Effector memory CD4-positive, alpha-beta T cell (primary cell): ENCODE measurements at regions not wholly inside any gene's neighbourhood (a gene's known extent, or its start where the extent isn't known, plus 50 kb on each side); places are given as distances from the start of the nearest gene placed in this dataset.

ENCODE experiments used
- DNase-seq, 3 donors: peaks; one replicate each; pipeline ENCODE4 v3.0.0-alpha.2; 2020
- H3K27ac ChIP-seq: 2 replicates; pipeline ENCODE4 v1.7.0; 2013; ENCODE audit warnings: mild to moderate bottlenecking, low read length, moderate library complexity; ENCODE audit not compliant: insufficient read depth, poor library complexity, severe bottlenecking
- H3K27me3 ChIP-seq: replicated peaks from 2 replicates; pipeline ENCODE4 v1.7.0; 2013; ENCODE audit warnings: mild to moderate bottlenecking, low read length; ENCODE audit not compliant: insufficient read depth, control insufficient read depth, poor library complexity, severe bottlenecking
- H3K36me3 ChIP-seq: 2 replicates; pipeline ENCODE4 v1.7.0; 2013; ENCODE audit warnings: mild to moderate bottlenecking, low read length, moderate library complexity; ENCODE audit not compliant: control insufficient read depth, insufficient read depth
- H3K4me1 ChIP-seq: 2 replicates; pipeline ENCODE4 v1.7.0; 2013; ENCODE audit warnings: low read length, mild to moderate bottlenecking; ENCODE audit not compliant: control insufficient read depth, insufficient read depth, poor library complexity, severe bottlenecking
- H3K4me3 ChIP-seq: 2 replicates; pipeline ENCODE4 v1.7.0; 2013; ENCODE audit warnings: low read length, low read depth, mild to moderate bottlenecking; ENCODE audit not compliant: insufficient read depth, poor library complexity, severe bottlenecking
- H3K9me3 ChIP-seq: 2 replicates; pipeline ENCODE4 v1.7.0; 2013; ENCODE audit warnings: mild to moderate bottlenecking, low read length, moderate library complexity; ENCODE audit not compliant: control insufficient read depth

DNA sequence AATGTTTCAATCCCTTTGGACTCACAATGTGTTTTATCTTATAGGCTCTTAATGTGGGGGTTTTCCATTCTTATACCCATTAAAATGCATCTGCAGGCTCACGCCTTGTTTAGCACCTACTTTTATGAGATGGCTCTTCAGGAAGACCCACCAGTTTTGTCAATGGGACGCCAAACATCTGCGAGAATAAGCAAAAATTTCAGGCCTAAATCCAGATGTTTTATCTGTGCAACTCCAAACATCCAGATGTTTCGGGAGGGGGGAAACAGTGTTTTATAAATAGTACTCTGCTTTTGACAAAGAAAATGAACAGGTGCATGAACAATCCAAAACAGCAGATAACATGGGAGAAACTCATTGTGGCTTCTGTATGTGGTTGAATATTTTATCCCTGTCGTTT, 342.8 kb downstream of the DHX15 start:
- Histone ChIP-seq H3K27ac (no peak overlapping the region), H3K4me3 (no peak overlapping the region), H3K4me1 (no peaks in the 10 kb centered on the region), H3K36me3 (no peaks in the 10 kb centered on the region), H3K27me3 (no peaks in the 10 kb centered on the region), H3K9me3 (no peaks in the 10 kb centered on the region)
- no peak for DNase-seq

DNA sequence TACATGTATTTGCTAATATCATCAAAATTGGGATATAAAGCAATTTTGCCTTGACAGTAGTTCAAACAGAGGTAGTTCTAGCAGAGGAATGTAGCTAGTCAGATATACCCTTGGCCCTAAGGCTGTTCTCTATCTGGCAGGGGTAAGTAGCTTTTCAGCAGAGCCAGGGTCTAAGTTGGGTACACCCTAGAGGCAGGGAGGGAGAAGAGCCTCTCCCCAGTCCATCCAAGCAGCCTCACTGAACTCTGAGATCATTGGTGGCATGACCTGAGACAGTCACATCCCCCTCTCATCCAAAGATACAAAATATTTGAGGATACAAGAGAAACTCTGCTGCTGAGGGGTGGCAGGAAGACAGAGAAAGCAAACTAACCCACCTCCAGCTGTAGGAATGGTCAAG, 343.7 kb downstream of the DHX15 start:
- no peaks in the 10 kb centered on the region for H3K36me3 ChIP-seq

DNA sequence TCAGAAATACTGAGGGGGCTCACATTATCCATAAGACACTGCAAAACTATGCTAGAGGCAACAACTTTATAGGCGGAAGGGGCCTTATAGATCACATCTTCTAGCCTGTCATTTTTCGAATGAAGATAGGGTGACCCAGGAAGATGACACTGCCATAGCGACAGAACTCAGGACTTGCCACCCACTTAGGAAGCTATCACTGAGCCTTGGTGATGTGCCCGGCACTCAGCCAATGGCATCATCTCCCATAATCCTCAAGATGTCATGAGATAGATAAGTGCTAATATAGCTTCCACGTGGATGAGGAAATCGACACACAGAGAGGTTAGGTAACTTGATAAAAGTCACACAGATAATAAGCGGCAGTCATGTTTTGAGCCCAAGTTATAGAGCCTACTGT, 346.6 kb downstream of the DHX15 start:
- no peak for DNase-seq
- H3K4me1 ChIP-seq, result no peaks in the 10 kb centered on the region
- H3K36me3 ChIP-seq, result no peaks in the 10 kb centered on the region
- no peak overlapping the region for H3K4me3 ChIP-seq
- no peaks in the 10 kb centered on the region for H3K9me3 ChIP-seq
- no peak overlapping the region for H3K27ac ChIP-seq
- no peaks in the 10 kb centered on the region for H3K27me3 ChIP-seq

More for the DNA sequence above, 343.7 kb downstream of the DHX15 start:
- Histone ChIP-seq H3K27ac (no peak overlapping the region), H3K4me3 (no peak overlapping the region), H3K27me3 (no peaks in the 10 kb centered on the region), H3K9me3 (no peaks in the 10 kb centered on the region), H3K4me1 (no peaks in the 10 kb centered on the region)
- DNase-seq, result no peak

DNA sequence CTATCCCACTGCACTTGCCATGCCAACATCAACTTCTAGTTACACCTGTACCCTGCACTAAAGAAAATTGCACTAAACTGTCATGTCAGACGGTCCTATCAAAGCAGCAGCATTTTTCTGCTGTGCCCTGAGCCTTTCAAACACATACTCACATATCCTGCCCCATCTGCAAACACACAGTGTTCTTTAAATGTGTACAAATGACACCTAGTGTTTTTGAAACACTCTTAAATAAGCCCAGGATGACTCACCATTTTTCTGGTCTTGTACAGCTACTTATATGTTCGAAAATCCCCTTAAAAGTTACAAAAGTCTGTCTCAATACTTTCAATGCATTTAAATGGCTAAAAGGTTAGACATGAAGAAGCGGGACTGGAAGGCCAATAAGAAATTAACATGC, 346.7 kb upstream of the PPARGC1A start:
- Histone ChIP-seq H3K27me3 (no peaks in the 10 kb centered on the region), H3K27ac (no peak overlapping the region), H3K36me3 (no peaks in the 10 kb centered on the region), H3K4me1 (no peaks in the 10 kb centered on the region), H3K9me3 (no peaks in the 10 kb centered on the region), H3K4me3 (no peak overlapping the region)
- no peak for DNase-seq

DNA sequence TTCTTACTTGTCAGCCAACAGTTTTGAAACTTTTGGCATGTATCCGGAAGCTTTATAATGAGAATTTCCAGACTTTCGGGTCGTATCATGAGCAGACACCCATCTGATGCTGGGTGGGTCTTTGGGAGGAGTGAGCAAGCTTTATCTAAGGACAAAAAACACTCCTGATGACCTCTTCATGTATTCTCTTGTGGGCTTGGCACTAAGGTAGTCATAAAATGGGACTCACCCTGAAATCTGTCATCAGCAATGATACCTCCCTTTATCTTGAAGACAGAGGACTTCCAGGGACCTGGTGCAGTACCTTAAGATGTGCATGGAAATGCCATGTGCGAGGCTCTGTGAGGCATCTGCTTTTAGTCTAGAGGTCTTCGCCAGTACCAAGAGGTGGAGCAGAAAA, 346.3 kb upstream of the PPARGC1A start:
- H3K4me1 ChIP-seq, result no peaks in the 10 kb centered on the region
- no peaks in the 10 kb centered on the region for H3K36me3 ChIP-seq
- H3K9me3 ChIP-seq, result no peaks in the 10 kb centered on the region
- H3K27me3 ChIP-seq, result no peaks in the 10 kb centered on the region
- H3K27ac ChIP-seq, result no peak overlapping the region
- no peak overlapping the region for H3K4me3 ChIP-seq
- DNase-seq, result no peak

DNA sequence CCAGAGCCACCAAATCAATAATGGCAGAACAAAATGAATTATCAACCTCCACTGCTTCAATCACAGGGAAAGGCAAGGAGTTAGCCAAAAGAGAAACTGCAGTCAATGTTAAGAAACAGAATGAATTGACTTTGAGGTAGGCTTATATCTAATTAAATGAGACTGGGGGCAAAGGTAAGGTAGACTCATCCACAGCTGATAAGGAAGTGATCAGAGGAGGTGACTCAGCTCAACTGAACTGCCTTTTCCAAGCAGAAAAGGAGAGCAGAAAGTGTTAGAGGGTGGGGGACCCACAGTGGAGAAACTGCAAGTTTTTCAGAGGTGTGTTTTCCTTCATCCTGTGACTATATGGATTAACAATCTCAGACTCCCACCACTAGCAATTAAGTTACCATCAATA, 345.8 kb upstream of the PPARGC1A start:
- no peaks in the 10 kb centered on the region for H3K27me3 ChIP-seq
- no peak overlapping the region for H3K4me3 ChIP-seq
- no peaks in the 10 kb centered on the region for H3K9me3 ChIP-seq
- no peak overlapping the region for H3K27ac ChIP-seq
- H3K36me3 ChIP-seq, result no peaks in the 10 kb centered on the region
- no peaks in the 10 kb centered on the region for H3K4me1 ChIP-seq
- DNase-seq, result no peak

DNA sequence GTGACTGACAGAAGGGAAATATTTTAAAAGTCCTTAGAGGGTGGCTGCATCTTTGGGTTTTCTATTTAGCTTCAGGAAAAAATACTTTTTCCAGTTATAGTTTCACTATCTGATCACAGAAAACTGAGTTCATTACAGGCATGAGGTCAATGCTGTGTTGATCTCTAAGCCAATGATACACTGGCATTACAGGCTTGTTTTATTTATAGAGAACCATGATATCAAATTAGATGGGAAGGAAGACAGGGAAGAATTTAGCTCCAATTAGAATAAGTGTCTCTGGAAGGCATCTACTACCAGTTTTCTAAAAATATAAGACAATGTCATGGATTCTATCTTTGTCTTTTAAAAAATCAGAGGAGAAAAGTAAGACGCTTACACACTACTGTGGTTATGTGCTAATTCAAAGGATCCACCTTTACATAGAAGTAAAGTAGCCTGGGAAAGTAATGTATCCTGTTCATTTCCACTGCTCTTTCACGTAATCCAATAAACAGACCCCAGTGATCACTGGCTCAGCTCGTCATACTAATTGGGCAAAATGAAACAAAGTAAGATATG, 344.5 kb upstream of the PPARGC1A start:
- H3K9me3 ChIP-seq, result no peaks in the 10 kb centered on the region

DNA sequence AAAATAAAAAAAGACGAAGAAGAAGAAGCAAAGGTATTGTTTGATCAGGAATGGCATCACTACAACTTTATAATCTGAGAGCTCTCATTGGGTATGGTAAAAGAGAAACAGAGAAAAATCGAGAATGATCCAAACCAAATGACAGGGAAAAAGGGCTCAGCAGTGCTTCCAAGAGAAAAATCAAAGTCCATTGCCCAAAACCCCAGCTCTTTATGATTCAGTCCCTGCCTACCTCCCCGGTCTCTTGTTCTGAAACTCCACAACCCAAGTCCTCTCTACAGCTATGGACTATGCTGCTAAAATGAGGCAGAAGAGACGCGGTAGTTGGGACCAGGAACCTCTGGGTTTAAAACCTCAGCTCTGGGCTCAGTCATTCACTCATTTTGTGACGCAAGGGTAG, 341.1 kb upstream of the PPARGC1A start:
- H3K4me1 ChIP-seq, result no peaks in the 10 kb centered on the region
- no peaks in the 10 kb centered on the region for H3K36me3 ChIP-seq
- H3K9me3 ChIP-seq, result no peaks in the 10 kb centered on the region
- H3K27ac ChIP-seq, result no peak overlapping the region
- no peak overlapping the region for H3K4me3 ChIP-seq
- H3K27me3 ChIP-seq, result no peaks in the 10 kb centered on the region
- no peak for DNase-seq

More for the DNA sequence above, 344.5 kb upstream of the PPARGC1A start:
- Histone ChIP-seq H3K27ac (no peak overlapping the region), H3K27me3 (no peaks in the 10 kb centered on the region), H3K4me3 (no peak overlapping the region), H3K36me3 (no peaks in the 10 kb centered on the region), H3K4me1 (no peaks in the 10 kb centered on the region)
- DNase-seq, result no peak

DNA sequence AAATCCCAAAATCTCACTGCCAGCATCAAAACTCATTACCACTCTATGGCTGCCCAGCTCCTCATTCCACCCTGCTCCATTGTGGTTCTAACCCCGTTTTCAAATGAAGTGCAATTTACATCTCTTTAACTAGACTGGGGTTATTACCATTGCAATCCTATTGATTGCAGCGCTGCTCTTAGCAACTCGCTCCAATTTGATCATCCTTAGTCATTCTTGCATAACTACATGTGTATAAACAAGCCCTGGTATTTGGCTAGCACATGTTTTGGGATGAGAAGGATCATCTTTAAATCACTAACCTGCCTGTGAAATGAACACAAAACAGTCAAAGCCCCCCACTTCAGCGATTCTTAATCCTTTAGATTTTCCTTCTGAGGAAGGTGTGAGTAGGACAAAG, 340.1 kb upstream of the PPARGC1A start:
- no peak overlapping the region for H3K4me3 ChIP-seq
- no peak for DNase-seq
- H3K36me3 ChIP-seq, result no peaks in the 10 kb centered on the region
- H3K27me3 ChIP-seq, result no peaks in the 10 kb centered on the region
- no peaks in the 10 kb centered on the region for H3K9me3 ChIP-seq
- H3K4me1 ChIP-seq, result no peaks in the 10 kb centered on the region
- H3K27ac ChIP-seq, result no peak overlapping the region

DNA sequence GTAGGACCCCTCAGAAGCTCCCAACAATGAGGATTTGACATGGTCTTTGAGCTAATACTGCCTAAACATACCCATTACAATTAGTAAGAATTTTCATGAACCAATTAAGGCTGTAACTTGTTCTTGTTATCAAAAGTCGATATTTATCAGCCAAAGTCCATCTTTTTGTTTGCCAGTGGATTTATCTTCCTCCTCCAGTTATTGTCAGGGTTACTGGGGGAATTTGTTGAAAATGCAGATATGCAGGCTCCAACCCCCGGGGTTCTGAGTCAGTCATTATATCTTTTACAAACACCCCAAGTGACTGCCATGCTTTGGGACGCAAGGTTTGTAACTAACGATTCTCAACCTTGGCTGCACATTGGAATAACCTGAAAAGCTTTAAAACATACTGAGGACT, 338.8 kb upstream of the PPARGC1A start:
- Histone ChIP-seq H3K4me1 (no peaks in the 10 kb centered on the region), H3K36me3 (no peaks in the 10 kb centered on the region), H3K27me3 (no peaks in the 10 kb centered on the region), H3K4me3 (no peak overlapping the region), H3K27ac (no peak overlapping the region), H3K9me3 (no peaks in the 10 kb centered on the region)
- DNase-seq, result no peak

DNA sequence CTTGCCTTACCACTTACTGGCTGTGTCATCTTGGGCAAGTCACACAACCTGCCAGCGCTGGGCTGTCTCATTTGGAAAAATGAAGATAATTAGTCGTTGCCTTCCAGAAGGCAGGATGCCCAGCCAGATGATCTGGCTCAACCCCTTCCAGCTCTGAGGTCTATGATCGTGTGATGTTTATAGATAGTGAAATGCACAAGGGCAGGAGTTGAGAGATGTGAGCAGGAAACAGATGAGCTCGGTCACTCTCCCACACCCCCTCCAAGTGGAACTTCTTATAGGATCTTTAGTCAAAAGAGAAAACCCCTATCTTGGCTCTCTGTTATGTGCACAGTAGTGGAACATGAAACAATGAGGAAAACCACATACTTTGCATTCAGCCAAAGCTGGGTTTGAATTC, 336.8 kb upstream of the PPARGC1A start:
- H3K4me3 ChIP-seq, result no peak overlapping the region
- no peaks in the 10 kb centered on the region for H3K4me1 ChIP-seq
- H3K27ac ChIP-seq, result no peak overlapping the region
- no peaks in the 10 kb centered on the region for H3K36me3 ChIP-seq
- no peaks in the 10 kb centered on the region for H3K27me3 ChIP-seq
- DNase-seq, result no peak
- H3K9me3 ChIP-seq, result no peaks in the 10 kb centered on the region
